WTC11 (cell line): ENCODE measurements at regions not wholly inside any gene's neighbourhood (a gene's known extent, or its start where the extent isn't known, plus 50 kb on each side); places are given as distances from the start of the nearest gene placed in this dataset.

ENCODE experiments used
- ATAC-seq: fragments of 200-7000 bp; cut with Tn5 transposase; 2 replicates; pipeline ENCODE4 v1.10.0; 2021; ENCODE audit warnings: mild to moderate bottlenecking, moderate library complexity
- CTCF ChIA-PET: fragments of 300-600 bp; sonication (Branson Sonifier 250); formaldehyde crosslinking; loops from one replicate; lab custom pipeline; 2021; ENCODE audit warnings: antibody characterized with exemption; lab: Charles Lee
- POLR2A ChIA-PET: fragments of 350-600 bp; sonication (Branson Sonifier 250); formaldehyde crosslinking; loops from one replicate; lab custom pipeline; 2021; ENCODE audit warnings: antibody characterized with exemption; lab: Charles Lee
- DNase-seq: peaks from one replicate; pipeline ENCODE4 v3.0.0; 2021; ENCODE audit warnings: low spot score
- H3K27ac Mint-ChIP-seq: 2 replicates; pipeline ENCODE4 v1.8.0; 2021; ENCODE audit warnings: mixed read lengths
- H3K27me3 Mint-ChIP-seq: 2 replicates; pipeline ENCODE4 v1.8.0; 2021; ENCODE audit warnings: low read depth, mild to moderate bottlenecking, moderate library complexity, mixed read lengths
- H3K36me3 Mint-ChIP-seq: 2 replicates; pipeline ENCODE4 v1.8.0; 2021; ENCODE audit warnings: mixed read lengths
- H3K4me1 Mint-ChIP-seq: 2 replicates; pipeline ENCODE4 v1.8.0; 2022; ENCODE audit warnings: mixed read lengths
- H3K4me3 Mint-ChIP-seq: 2 replicates; pipeline ENCODE4 v1.8.0; 2021; ENCODE audit warnings: mild to moderate bottlenecking, moderate library complexity, mixed read lengths
- H3K9me3 Mint-ChIP-seq: 2 replicates; pipeline ENCODE4 v1.8.0; 2021; ENCODE audit warnings: mixed read lengths
- ARID4B ChIP-seq: sonication (generic); formaldehyde crosslinking; IDR thresholded peaks from 2 replicates; pipeline ENCODE4 v1.8.0; 2023; ENCODE audit warnings: missing genetic modification reagents, mild to moderate bottlenecking, borderline replicate concordance
- ATF1 ChIP-seq: sonication (generic); formaldehyde crosslinking; IDR thresholded peaks from 2 replicates; pipeline ENCODE4 v1.8.1; 2023; ENCODE audit warnings: mild to moderate bottlenecking, moderate library complexity, missing genetic modification reagents
- CDX4 ChIP-seq: fragments of 250-450 bp; sonication (Bioruptor Pico); IDR thresholded peaks from 2 replicates; pipeline ENCODE4 v1.9.0; 2021; ENCODE audit warnings: moderate library complexity, mild to moderate bottlenecking, inconsistent platforms, borderline replicate concordance
- ELF4 ChIP-seq: sonication (generic); formaldehyde crosslinking; IDR thresholded peaks from 2 replicates; pipeline ENCODE4 v1.8.1; 2022; ENCODE audit warnings: low read depth, mild to moderate bottlenecking, moderate library complexity, missing genetic modification reagents
- FOXK1 ChIP-seq: sonication (generic); formaldehyde crosslinking; IDR thresholded peaks from 2 replicates; pipeline ENCODE4 v1.8.0; 2022; ENCODE audit warnings: mild to moderate bottlenecking, moderate library complexity, missing genetic modification reagents
- NFATC4 ChIP-seq: fragments of 250-450 bp; sonication (Bioruptor Pico); IDR thresholded peaks from 2 replicates; pipeline ENCODE4 v1.9.0; 2021; ENCODE audit warnings: mild to moderate bottlenecking
- NR3C1 ChIP-seq: sonication (generic); formaldehyde crosslinking; conservative IDR thresholded peaks from 2 replicates; pipeline ENCODE4 v1.8.1; 2023; ENCODE audit warnings: low read depth, mild to moderate bottlenecking, missing genetic modification reagents
- RELA ChIP-seq: sonication (generic); formaldehyde crosslinking; IDR thresholded peaks from 2 replicates; pipeline ENCODE4 v1.8.1; 2022; ENCODE audit warnings: missing genetic modification reagents, mild to moderate bottlenecking, borderline replicate concordance
- SMAD3 ChIP-seq: sonication (generic); formaldehyde crosslinking; IDR thresholded peaks from 2 replicates; pipeline ENCODE4 v1.8.0; 2022; ENCODE audit warnings: missing genetic modification reagents, mild to moderate bottlenecking, borderline replicate concordance
- TCF7 ChIP-seq: sonication (generic); formaldehyde crosslinking; IDR thresholded peaks from 2 replicates; pipeline ENCODE4 v1.8.0; 2022; ENCODE audit warnings: mild to moderate bottlenecking, low read depth, missing genetic modification reagents, moderate library complexity
- ZNF396 ChIP-seq: fragments of 250-450 bp; sonication (Bioruptor Pico); IDR thresholded peaks from 2 replicates; pipeline ENCODE4 v1.8.0; 2021; ENCODE audit warnings: mild to moderate bottlenecking, moderate library complexity, borderline replicate concordance
- ZNF416 ChIP-seq: fragments of 250-450 bp; sonication (Bioruptor Pico); IDR thresholded peaks from 2 replicates; pipeline ENCODE4 v1.9.0; 2021; ENCODE audit warnings: mild to moderate bottlenecking, inconsistent platforms
- TF ChIP-seq, protein P1 (sequence below): fragments of 250-450 bp; sonication (Bioruptor Pico); conservative IDR thresholded peaks from 2 replicates; pipeline ENCODE4 v1.9.0; 2021; ENCODE audit warnings: mild to moderate bottlenecking
- TF ChIP-seq, protein P2 (sequence below): fragments of 250-450 bp; sonication (Bioruptor Pico); IDR thresholded peaks from 2 replicates; pipeline ENCODE4 v1.9.0; 2021; ENCODE audit warnings: mild to moderate bottlenecking, borderline replicate concordance
- TF ChIP-seq, protein P3 (sequence below): sonication (generic); formaldehyde crosslinking; IDR thresholded peaks from 2 replicates; pipeline ENCODE4 v1.8.1; 2022; ENCODE audit warnings: missing genetic modification reagents, borderline replicate concordance
- TF ChIP-seq, protein P4 (sequence below): sonication (generic); formaldehyde crosslinking; IDR thresholded peaks from 2 replicates; pipeline ENCODE4 v1.8.0; 2022; ENCODE audit warnings: mild to moderate bottlenecking, missing genetic modification reagents
- TF ChIP-seq, protein P5 (sequence below): fragments of 250-450 bp; sonication (Bioruptor Pico); IDR thresholded peaks from 2 replicates; pipeline ENCODE4 v1.8.0; 2021; ENCODE audit warnings: mild to moderate bottlenecking

GRCh38 chr2:122873951-122874350 lies 1118.5 kb downstream of the TSN start (continued):
- TF ChIP-seq, protein P1, sequence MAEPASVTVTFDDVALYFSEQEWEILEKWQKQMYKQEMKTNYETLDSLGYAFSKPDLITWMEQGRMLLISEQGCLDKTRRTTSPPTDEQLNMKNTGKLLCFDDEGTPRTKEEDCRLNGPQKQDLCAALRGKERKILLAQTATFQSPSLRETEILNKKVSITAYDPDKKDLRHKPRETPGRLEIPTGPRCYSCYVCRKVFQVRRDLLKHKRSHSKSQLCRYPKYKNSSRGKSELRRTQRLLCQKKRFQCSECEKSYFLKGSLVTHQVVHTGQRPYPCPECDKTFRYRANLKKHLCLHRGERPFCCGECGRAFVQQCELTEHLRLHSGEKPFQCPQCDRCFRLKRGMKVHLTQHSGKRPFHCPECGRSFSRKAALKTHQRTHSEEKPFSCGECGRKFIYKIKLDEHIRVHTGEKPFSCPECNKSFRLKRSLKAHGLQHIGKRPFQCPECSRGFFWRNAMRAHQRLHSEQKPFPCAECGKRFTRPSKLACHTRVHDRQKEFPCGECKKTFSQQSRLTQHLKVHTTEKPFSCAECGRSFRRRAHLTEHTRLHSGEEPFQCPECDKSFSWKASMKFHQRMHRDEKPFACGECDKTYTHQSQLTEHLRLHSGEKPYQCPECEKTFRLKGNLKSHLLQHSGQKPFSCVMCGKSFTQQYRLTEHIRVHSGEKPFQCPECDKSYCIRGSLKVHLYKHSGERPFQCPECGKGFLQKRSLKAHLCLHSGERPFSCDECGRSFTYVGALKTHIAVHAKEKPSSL = no peak
- TF ChIP-seq NFATC4 (no peak), ZNF396 (no peak), ELF4 (no peak), CDX4 (no peak), ZNF416 (CRISPR knock-in tag) (no peak), NR3C1 (CRISPR knock-in tag) (no peak), ARID4B (CRISPR knock-in tag) (no peak)
- TF ChIP-seq, protein P2, sequence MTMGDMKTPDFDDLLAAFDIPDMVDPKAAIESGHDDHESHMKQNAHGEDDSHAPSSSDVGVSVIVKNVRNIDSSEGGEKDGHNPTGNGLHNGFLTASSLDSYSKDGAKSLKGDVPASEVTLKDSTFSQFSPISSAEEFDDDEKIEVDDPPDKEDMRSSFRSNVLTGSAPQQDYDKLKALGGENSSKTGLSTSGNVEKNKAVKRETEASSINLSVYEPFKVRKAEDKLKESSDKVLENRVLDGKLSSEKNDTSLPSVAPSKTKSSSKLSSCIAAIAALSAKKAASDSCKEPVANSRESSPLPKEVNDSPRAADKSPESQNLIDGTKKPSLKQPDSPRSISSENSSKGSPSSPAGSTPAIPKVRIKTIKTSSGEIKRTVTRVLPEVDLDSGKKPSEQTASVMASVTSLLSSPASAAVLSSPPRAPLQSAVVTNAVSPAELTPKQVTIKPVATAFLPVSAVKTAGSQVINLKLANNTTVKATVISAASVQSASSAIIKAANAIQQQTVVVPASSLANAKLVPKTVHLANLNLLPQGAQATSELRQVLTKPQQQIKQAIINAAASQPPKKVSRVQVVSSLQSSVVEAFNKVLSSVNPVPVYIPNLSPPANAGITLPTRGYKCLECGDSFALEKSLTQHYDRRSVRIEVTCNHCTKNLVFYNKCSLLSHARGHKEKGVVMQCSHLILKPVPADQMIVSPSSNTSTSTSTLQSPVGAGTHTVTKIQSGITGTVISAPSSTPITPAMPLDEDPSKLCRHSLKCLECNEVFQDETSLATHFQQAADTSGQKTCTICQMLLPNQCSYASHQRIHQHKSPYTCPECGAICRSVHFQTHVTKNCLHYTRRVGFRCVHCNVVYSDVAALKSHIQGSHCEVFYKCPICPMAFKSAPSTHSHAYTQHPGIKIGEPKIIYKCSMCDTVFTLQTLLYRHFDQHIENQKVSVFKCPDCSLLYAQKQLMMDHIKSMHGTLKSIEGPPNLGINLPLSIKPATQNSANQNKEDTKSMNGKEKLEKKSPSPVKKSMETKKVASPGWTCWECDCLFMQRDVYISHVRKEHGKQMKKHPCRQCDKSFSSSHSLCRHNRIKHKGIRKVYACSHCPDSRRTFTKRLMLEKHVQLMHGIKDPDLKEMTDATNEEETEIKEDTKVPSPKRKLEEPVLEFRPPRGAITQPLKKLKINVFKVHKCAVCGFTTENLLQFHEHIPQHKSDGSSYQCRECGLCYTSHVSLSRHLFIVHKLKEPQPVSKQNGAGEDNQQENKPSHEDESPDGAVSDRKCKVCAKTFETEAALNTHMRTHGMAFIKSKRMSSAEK = no peak
- TF ChIP-seq, protein P3, sequence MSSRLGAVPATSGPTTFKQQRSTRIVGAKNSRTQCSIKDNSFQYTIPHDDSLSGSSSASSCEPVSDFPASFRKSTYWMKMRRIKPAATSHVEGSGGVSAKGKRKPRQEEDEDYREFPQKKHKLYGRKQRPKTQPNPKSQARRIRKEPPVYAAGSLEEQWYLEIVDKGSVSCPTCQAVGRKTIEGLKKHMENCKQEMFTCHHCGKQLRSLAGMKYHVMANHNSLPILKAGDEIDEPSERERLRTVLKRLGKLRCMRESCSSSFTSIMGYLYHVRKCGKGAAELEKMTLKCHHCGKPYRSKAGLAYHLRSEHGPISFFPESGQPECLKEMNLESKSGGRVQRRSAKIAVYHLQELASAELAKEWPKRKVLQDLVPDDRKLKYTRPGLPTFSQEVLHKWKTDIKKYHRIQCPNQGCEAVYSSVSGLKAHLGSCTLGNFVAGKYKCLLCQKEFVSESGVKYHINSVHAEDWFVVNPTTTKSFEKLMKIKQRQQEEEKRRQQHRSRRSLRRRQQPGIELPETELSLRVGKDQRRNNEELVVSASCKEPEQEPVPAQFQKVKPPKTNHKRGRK = no peak

GRCh38 chr2:122875091-122875865 lies 1119.8 kb downstream of the TSN start:
- DNase-seq = no peak
- ATAC-seq = no peak
- no peak overlapping the region for H3K27ac Mint-ChIP-seq
- no peaks in the 10 kb centered on the region for H3K27me3 Mint-ChIP-seq
- no peaks in the 10 kb centered on the region for H3K36me3 Mint-ChIP-seq
- POLR2A ChIA-PET = no interaction called here
- H3K4me1 Mint-ChIP-seq = no peaks in the 10 kb centered on the region
- no peak overlapping the region for H3K4me3 Mint-ChIP-seq
- CTCF ChIA-PET = no interaction called here
- H3K9me3 Mint-ChIP-seq = peaks cover 5% of the 10 kb centered on the region; the same call in 1 of the 2 replicates
- TF ChIP-seq, protein P4, sequence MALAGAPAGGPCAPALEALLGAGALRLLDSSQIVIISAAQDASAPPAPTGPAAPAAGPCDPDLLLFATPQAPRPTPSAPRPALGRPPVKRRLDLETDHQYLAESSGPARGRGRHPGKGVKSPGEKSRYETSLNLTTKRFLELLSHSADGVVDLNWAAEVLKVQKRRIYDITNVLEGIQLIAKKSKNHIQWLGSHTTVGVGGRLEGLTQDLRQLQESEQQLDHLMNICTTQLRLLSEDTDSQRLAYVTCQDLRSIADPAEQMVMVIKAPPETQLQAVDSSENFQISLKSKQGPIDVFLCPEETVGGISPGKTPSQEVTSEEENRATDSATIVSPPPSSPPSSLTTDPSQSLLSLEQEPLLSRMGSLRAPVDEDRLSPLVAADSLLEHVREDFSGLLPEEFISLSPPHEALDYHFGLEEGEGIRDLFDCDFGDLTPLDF (CRISPR knock-in tag) = no peak
- TF ChIP-seq TCF7 (CRISPR knock-in tag) = no peak
- TF ChIP-seq SMAD3 = no peak
- no peak for TF ChIP-seq RELA (CRISPR knock-in tag)
- no peak for TF ChIP-seq FOXK1 (CRISPR knock-in tag)
- TF ChIP-seq, protein P5, sequence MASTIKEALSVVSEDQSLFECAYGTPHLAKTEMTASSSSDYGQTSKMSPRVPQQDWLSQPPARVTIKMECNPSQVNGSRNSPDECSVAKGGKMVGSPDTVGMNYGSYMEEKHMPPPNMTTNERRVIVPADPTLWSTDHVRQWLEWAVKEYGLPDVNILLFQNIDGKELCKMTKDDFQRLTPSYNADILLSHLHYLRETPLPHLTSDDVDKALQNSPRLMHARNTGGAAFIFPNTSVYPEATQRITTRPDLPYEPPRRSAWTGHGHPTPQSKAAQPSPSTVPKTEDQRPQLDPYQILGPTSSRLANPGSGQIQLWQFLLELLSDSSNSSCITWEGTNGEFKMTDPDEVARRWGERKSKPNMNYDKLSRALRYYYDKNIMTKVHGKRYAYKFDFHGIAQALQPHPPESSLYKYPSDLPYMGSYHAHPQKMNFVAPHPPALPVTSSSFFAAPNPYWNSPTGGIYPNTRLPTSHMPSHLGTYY (CRISPR knock-in tag) = no peak
- no peak for TF ChIP-seq ATF1 (CRISPR knock-in tag)
